ENCODE measurements at regions not wholly inside any gene's neighbourhood (a gene's known extent, or its start where the extent isn't known, plus 50 kb on each side); places are given as distances from the start of the nearest gene placed in this dataset.

DNA sequence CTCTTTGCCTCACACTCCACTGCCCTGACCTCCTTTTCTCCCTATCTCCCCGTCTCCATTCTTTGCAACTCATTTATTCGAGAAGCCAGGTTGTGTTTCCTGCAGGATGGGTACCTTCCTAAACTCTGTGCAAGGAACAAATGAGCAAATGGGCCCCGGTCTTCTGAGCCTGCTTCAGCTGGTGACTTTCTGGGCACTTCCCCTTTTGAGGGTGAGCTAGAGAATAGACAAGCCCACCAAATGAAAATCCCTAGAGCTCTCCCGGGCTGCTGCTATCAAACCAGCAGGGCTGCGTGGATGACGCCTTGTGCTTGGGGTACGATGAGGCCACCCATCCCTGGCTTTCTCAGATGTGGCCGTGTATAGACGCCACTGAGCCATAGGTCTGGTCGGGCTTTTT lies 91.0 kb upstream of the FOXA2 start:
- no peak for DNase-seq (ENCODE audit: low read depth)
- TF ChIP-seq, protein P1, sequence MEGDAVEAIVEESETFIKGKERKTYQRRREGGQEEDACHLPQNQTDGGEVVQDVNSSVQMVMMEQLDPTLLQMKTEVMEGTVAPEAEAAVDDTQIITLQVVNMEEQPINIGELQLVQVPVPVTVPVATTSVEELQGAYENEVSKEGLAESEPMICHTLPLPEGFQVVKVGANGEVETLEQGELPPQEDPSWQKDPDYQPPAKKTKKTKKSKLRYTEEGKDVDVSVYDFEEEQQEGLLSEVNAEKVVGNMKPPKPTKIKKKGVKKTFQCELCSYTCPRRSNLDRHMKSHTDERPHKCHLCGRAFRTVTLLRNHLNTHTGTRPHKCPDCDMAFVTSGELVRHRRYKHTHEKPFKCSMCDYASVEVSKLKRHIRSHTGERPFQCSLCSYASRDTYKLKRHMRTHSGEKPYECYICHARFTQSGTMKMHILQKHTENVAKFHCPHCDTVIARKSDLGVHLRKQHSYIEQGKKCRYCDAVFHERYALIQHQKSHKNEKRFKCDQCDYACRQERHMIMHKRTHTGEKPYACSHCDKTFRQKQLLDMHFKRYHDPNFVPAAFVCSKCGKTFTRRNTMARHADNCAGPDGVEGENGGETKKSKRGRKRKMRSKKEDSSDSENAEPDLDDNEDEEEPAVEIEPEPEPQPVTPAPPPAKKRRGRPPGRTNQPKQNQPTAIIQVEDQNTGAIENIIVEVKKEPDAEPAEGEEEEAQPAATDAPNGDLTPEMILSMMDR (IDR thresholded peaks at IDR 0.05; ENCODE audit: control insufficient read depth, extremely low read depth, insufficient read depth), result no peak
- no peak overlapping the region for H3K4me3 ChIP-seq (ENCODE audit: low read depth, low read length)

DNA sequence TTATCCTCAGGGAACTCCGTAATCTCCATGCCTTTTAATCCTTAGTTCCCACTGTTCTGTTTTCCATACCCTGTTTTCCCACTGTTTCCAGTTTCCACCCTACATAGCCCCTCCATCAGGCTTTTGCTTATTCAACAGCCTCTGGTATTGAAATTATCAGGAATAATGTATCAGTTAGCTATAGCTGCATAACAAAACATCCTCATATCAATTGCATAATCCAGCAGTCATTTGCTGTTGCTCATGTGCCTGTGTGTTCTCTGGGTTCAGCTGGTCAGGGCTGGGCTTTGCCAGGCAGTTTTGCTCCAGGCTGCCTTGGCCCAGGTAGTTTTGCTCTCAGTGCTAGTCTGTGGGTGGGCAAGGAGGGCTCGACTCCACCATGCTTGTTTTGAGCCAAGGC lies 94.3 kb upstream of the FOXA2 start:
- DNase-seq (ENCODE audit: low read depth), result no peak
- TF ChIP-seq, protein P1 (IDR thresholded peaks at IDR 0.05; ENCODE audit: control insufficient read depth, extremely low read depth, insufficient read depth), result no peak
- H3K4me3 ChIP-seq (ENCODE audit: low read depth, low read length), result no peak overlapping the region

DNA sequence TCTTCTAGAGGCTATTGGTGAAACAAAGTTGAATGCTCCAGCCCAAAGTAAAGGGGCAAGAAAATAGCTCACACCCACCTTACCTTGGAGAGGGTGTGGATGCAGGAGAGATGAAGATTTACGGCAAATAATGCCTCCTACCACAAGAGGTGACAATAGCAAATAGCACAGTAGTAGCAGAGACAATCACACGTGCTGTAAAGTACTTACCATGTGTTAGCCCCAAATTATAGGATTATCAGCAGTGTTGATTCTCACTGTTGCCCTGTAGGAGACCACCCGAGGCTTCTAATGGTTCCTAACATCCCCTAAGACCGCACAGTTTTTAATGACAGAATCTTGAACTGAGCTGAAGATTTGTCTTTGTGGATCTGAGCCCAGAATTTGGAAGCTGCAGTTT lies 94.8 kb upstream of the FOXA2 start:
- TF ChIP-seq, protein P1 (IDR thresholded peaks at IDR 0.05; ENCODE audit: control insufficient read depth, extremely low read depth, insufficient read depth), result no peak
- no peak overlapping the region for H3K4me3 ChIP-seq (ENCODE audit: low read depth, low read length)
- DNase-seq (ENCODE audit: low read depth), result no peak

DNA sequence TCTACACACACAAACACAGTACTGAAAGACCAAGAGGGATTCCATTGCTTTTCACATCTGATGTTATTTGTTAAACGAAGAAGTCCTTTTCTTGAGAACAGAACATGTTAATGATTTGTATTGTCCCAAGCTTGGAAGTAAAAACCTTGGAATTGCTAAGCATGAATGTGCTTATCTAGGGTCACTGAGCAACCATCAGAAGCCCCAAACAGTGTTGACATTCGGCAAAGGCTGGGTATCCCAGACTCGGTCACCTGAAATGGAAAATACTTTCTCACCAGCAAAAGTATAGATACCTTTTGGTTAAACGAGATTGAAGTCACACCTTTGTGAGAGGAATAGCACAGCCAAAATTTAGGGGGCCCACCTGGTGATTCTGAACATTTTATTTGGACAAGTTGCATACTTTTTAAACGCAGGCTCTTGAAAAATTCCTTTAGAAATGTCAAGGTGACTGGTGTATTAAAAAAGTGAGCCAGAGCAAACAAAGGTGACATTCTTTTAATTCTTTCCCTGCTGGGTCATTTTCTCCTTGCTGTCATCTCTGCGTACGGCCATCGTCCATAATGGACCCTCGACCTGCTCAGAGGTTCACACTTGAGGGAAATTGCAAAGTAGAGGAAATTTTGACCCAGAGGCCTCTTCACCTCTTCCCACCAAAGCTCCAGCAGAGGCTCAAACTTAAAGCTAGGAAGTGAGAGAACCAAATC lies 95.8 kb upstream of the FOXA2 start:
- no peak overlapping the region for H3K4me3 ChIP-seq (ENCODE audit: low read depth, low read length)
- TF ChIP-seq, protein P1 (IDR thresholded peaks at IDR 0.05; ENCODE audit: control insufficient read depth, extremely low read depth, insufficient read depth), result no peak
- DNase-seq (ENCODE audit: low read depth), result no peak

DNA sequence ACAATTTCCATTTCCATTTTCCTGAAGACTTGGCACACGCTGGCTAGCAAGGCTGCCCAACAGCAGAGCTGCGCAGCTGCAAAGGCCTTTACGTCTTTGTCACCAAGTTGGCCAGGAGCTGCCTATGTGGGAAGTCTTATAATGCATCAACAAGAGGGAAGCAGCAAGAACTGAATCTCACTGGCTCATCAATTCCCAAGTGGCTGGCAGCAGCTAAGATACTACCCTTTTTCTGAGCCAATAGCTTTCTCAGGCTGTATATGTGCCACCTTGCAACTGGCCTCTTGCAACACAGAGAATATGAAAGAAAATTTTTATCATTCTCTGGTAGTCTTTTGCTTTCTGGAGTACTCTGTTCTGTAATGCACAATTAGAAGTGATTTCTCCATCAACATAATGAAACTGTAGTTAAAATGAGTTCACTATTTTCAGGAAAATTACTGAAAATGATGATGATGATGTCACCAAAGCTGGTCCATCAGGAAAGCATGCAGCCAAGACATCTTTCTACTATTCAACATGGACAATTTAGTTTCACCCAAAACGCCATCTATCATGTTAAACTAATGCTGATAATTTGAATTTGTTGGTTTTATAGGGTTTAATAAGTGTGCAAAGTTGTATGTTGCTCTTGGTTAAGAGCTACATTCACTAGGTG lies 97.3 kb upstream of the FOXA2 start:
- no peak for DNase-seq (ENCODE audit: low read depth)
- H3K4me3 ChIP-seq (ENCODE audit: low read depth, low read length), result no peak overlapping the region
- TF ChIP-seq, protein P1 (IDR thresholded peaks at IDR 0.05; ENCODE audit: control insufficient read depth, extremely low read depth, insufficient read depth), result no peak

DNA sequence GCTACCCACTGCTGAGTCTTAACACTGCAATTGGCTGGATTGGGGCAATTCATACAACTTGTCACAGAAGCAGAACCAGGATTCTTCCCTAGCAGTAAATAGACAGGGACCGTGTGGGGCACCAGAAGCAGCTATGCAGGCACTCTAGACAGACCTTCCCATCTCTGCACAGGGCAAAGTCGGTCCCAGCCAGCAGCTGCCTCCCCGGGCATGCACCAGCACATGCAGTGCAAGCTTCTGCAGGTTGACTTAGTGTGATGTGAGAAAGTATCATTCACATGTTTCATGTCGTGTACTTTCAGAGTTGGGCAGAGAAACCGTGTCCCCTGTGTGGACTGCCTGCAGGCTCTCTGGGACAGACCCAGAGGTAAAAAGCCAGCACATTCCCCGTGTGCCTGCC lies 98.0 kb upstream of the FOXA2 start:
- TF ChIP-seq, protein P1 (IDR thresholded peaks at IDR 0.05; ENCODE audit: control insufficient read depth, extremely low read depth, insufficient read depth), result no peak
- no peak for DNase-seq (ENCODE audit: low read depth)

More for the DNA sequence above, 98.0 kb upstream of the FOXA2 start:
- H3K4me3 ChIP-seq (ENCODE audit: low read depth, low read length), result no peak overlapping the region
